Esophagus (tissue), 2 donors: ENCODE measurements at regions not wholly inside any gene's neighbourhood (a gene's known extent, or its start where the extent isn't known, plus 50 kb on each side); places are given as distances from the start of the nearest gene placed in this dataset.

Source experiments
- H3K27ac ChIP-seq, 2 donors: one replicate each; pipeline ENCODE4 v1.5.1; 2013; ENCODE audit warnings: low read depth in 2 of 2, mild to moderate bottlenecking in 2 of 2, inconsistent platforms in 1 of 2, low read length in 1 of 2, moderate library complexity in 1 of 2
- H3K27me3 ChIP-seq, 2 donors: one replicate each; pipeline ENCODE4 v1.6.1; 2013; ENCODE audit warnings: low read length in 2 of 2, control low read depth in 1 of 2, mild to moderate bottlenecking in 1 of 2; ENCODE audit not compliant: insufficient read depth in 2 of 2, control insufficient read depth in 1 of 2
- H3K36me3 ChIP-seq, 2 donors: one replicate each; pipeline ENCODE4 v1.6.1; 2013; ENCODE audit warnings: low read length in 1 of 2; ENCODE audit not compliant: control insufficient read depth in 2 of 2, insufficient read depth in 2 of 2
- H3K4me1 ChIP-seq, 2 donors: one replicate each; pipeline ENCODE4 v1.6.1; 2013; ENCODE audit warnings: low read length in 1 of 2; ENCODE audit not compliant: control insufficient read depth in 2 of 2, insufficient read depth in 2 of 2
- H3K4me3 ChIP-seq, 2 donors: one replicate each; pipeline ENCODE4 v1.5.1; 2013; ENCODE audit warnings: low read length in 2 of 2, mild to moderate bottlenecking in 2 of 2, low read depth in 1 of 2, moderate library complexity in 1 of 2
- H3K9me3 ChIP-seq, 2 donors: one replicate each; pipeline ENCODE4 v1.6.1; 2013; ENCODE audit warnings: mild to moderate bottlenecking in 2 of 2, low read depth in 1 of 2, low read length in 1 of 2, moderate library complexity in 1 of 2; ENCODE audit not compliant: control insufficient read depth in 2 of 2, insufficient read depth in 1 of 2
- whole genome bisulfite sequencing, 2 donors: extraction: QIAGEN DNeasy Blood & Tissue Kit; methylation state at CpG; one replicate each; pipeline ENCODE4 v1.1.7; 2013; 5-methylcytosine and 5-hydroxymethylcytosine counted together
- donor health status: healthy with polysubstance abuse.
- donor health status: Bipolar disorder and iron deficiency.

DNA sequence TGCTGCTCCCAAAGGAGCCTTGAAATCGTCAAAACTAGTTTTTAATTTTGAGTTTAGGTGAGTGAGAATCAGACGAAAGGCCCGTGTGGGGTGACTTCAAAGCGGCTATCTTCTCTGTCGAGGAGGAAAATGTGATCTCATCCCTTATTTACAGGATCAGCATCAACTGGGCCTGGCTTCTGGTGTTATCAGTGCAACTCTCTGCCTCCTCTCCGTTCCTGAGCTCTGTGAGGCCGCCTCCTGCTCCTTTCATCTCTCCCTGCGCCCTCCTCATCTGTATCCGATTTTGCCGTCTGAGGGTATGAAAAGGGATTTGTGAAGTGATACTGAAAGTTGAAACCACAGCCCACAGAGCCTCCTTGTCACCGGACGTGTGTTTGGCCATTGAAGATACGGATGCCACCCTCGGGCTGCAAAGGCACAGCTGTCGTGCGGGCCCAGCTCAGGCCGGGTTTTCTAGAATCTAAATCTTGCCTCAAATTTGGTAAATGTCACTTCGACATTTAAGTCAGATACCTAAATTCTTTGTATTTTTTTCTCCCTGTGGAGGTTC is 408.7 kb upstream of the ADARB2 start:
- H3K27ac ChIP-seq = no peak overlapping the region
- WGBS, 2 donors = 75 to 78% methylated on average over 18 of the region's 18 CpGs
- no peaks in the 10 kb centered on the region for H3K4me1 ChIP-seq
- H3K27me3 ChIP-seq = no peaks in the 10 kb centered on the region
- H3K4me3 ChIP-seq = no peak overlapping the region
- H3K9me3 ChIP-seq = no peaks in the 10 kb centered on the region
- H3K36me3 ChIP-seq = no peaks in the 10 kb centered on the region

DNA sequence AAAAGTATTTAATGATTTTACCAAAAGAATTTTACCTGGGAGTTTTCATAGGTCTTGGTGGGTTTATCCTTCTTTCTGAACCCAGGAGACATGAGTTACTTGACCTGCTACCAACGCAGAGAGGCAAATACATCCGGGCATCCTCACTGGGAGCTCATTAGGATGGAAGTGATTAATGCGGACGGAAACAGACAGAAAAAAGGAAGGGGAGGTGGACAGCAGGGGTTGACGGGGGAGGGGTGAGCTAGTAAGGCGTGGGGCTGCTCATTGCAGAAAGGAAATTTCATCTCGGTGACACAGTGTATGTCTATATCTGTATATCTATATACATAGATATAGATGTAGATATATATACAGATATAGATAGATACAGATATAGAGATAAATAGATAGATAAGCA is 408.2 kb upstream of the ADARB2 start:
- no peak overlapping the region for H3K4me3 ChIP-seq
- WGBS, 2 donors = 65 to 67% methylated on average over 7 of the region's 7 CpGs

DNA sequence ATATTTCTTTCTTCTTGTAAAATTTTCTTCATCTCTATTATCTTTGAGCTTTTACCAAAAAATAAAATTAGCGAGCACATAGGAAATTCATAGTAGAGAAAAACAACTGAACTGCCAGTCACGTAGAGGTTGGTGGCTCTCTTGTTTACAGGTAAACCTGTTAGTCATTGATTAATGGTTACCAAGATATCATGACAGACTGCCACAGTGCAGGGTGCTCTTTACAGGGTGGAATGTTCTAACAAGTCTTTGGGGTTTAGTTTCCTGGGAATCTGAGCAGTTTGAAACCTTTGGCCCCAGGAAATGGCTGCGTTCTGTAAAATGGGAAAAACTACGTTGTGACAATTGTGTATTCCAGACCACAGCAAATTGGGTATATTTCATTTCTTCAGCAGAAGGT is 407.3 kb upstream of the ADARB2 start:
- no peaks in the 10 kb centered on the region for H3K4me1 ChIP-seq
- 63 to 76% methylated on average over 4 of the region's 4 CpGs for WGBS, 2 donors
- H3K4me3 ChIP-seq = no peak overlapping the region
- H3K9me3 ChIP-seq = no peaks in the 10 kb centered on the region
- no peak overlapping the region for H3K27ac ChIP-seq
- no peaks in the 10 kb centered on the region for H3K36me3 ChIP-seq
- H3K27me3 ChIP-seq = no peaks in the 10 kb centered on the region

More for the DNA sequence above, 408.2 kb upstream of the ADARB2 start:
- no peak overlapping the region for H3K27ac ChIP-seq
- no peaks in the 10 kb centered on the region for H3K27me3 ChIP-seq
- no peaks in the 10 kb centered on the region for H3K9me3 ChIP-seq
- H3K36me3 ChIP-seq = no peaks in the 10 kb centered on the region
- no peaks in the 10 kb centered on the region for H3K4me1 ChIP-seq

DNA sequence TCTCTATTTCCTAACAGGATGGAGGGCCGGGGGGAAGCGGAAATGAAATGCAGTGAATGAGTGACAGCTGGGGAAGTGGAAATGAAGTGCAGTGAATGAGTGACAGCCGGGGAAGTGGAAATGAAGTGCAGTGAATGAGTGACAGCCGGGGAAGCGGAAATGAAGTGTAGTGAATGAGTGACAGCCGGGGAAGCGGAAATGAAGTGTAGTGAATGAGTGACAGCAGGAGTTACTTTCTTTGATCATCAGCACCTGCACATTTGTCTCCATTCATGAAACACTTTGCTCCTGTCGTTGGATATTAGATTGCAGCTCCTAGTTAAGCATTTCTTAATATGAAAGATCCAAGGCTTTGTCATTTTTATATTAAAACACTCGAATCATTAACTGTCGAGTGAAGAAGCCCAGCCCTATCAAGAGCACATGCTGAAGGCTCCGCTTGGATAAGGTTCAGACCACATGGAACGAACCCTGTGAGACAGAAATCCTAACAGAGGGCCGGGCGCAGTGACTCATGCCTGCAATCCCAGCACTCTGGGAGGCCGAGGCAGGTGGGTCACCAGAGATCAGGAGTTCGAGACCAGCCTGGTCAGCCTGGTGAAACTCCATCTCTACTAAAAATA is 406.0 kb upstream of the ADARB2 start:
- Histone ChIP-seq H3K27me3 (no peaks in the 10 kb centered on the region), H3K4me1 (no peaks in the 10 kb centered on the region), H3K27ac (no peak overlapping the region), H3K9me3 (no peaks in the 10 kb centered on the region), H3K4me3 (no peak overlapping the region), H3K36me3 (no peaks in the 10 kb centered on the region)
- 78 to 82% methylated on average over 16 of the region's 16 CpGs for WGBS, 2 donors

DNA sequence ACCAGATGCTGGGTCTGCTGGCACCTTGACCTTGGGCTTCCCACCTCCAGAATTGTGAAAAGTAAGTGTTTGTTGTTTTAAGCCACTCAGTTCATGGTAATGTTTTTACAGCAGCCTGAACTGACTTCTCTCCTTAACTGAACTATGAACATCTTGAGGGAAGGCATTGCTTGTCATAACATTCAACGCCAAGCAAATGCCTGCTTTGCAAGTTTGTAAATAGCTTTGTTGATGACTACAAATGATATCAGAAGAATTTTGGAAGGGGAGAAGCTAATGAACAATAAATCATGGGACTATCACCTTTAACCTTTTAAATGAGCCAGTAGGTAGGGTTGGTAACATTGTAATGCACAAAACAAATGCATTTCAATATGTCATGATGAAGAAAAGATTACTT is 402.4 kb upstream of the ADARB2 start:
- H3K4me3 ChIP-seq = no peak overlapping the region
- no peaks in the 10 kb centered on the region for H3K4me1 ChIP-seq
- no peaks in the 10 kb centered on the region for H3K9me3 ChIP-seq
- H3K27me3 ChIP-seq = no peaks in the 10 kb centered on the region
- 44 to 62% methylated on average over 1 of the region's 1 CpG for WGBS, 2 donors
- no peak overlapping the region for H3K27ac ChIP-seq
- H3K36me3 ChIP-seq = no peaks in the 10 kb centered on the region

DNA sequence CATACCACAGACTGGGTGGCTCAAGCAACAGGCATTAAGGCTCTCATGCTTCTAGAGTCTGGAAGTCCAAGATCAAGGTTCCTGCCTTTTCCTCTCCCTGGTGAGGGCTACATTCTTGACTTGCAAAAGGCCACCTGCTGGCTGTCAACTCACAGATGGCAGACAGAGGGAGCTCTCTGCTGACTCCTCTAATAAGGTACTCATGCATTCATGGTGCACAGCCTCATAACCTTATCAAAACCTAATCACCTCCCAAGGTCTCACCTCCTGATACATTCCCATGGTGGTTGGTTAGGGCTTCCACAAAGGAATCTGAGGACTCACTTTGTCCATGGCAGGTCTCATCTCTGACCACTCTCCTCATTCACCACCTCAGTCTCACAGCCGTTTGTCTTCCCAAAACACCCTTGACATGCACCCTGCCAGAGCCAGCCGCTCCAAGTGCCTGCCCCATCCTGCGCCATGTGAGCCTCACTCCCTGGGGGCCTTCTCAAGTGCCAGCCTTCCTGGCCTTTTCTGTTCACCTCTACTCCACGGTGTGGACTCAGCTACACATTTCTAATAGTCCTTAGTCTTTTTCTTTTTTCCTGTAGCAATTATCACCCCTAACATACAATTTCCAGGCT is 400.3 kb upstream of the ADARB2 start:
- Histone ChIP-seq H3K36me3 (no peaks in the 10 kb centered on the region), H3K4me1 (no peaks in the 10 kb centered on the region), H3K4me3 (no peak overlapping the region), H3K27me3 (no peaks in the 10 kb centered on the region), H3K27ac (no peak overlapping the region), H3K9me3 (no peaks in the 10 kb centered on the region)
- WGBS, 2 donors = 79 to 82% methylated on average over 4 of the region's 4 CpGs

DNA sequence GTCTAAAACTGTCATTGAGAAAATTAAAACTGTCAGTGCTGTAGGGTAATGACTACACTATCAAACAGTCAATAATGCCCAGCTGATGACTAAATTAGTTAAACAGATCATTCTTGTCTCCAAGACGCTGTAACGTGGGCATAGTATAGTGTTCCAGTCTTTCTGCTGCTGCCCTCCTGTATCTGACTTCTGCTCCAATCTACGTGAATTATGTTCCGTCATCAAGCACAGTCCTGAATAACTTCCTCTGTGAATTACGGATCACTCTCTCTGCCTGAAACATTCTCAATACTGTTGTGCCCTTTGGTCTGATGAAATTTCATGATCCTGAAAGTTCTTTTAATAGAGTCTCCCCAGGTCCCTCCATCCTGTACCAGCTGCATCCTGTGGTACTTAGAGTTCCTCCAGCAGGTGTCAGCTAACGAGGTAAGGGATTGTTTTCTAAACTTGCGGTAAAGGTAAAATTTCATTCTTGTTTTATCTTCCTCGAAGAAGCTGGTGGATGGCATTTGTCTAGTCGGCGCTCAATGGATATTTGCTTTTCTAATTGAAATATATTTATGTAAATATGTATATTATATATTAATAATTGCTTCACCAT is 393.5 kb upstream of the ADARB2 start:
- no peak overlapping the region for H3K4me3 ChIP-seq

DNA sequence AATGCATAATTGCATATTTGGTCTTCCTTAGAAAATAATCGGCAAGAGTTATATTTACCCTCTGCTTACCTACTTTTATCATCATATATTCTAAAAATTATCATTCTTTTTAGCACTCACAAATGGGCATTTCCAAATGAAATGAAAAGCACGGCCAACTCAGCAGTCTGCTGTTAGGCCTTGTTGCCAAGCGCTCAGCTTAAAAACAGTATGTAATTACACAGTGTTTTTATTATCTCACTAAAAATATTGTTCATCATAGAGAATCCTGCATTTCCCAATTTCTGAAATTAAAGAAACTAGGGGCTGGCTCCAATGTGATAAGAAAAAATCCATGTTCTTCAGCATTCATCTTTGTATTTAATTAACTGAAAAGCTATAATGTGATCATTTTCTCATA is 391.7 kb upstream of the ADARB2 start:
- no peak overlapping the region for H3K27ac ChIP-seq
- H3K9me3 ChIP-seq = no peaks in the 10 kb centered on the region
- H3K36me3 ChIP-seq = no peaks in the 10 kb centered on the region
- no peak overlapping the region for H3K4me3 ChIP-seq
- WGBS, 2 donors = 90 to 93% methylated on average over 3 of the region's 3 CpGs
- H3K27me3 ChIP-seq = no peaks in the 10 kb centered on the region
- no peaks in the 10 kb centered on the region for H3K4me1 ChIP-seq

More for the DNA sequence above, 393.5 kb upstream of the ADARB2 start:
- Histone ChIP-seq H3K9me3 (no peaks in the 10 kb centered on the region), H3K4me1 (no peaks in the 10 kb centered on the region), H3K27me3 (no peaks in the 10 kb centered on the region), H3K27ac (no peak overlapping the region), H3K36me3 (no peaks in the 10 kb centered on the region)
- 74 to 75% methylated on average over 10 of the region's 10 CpGs for WGBS, 2 donors

DNA sequence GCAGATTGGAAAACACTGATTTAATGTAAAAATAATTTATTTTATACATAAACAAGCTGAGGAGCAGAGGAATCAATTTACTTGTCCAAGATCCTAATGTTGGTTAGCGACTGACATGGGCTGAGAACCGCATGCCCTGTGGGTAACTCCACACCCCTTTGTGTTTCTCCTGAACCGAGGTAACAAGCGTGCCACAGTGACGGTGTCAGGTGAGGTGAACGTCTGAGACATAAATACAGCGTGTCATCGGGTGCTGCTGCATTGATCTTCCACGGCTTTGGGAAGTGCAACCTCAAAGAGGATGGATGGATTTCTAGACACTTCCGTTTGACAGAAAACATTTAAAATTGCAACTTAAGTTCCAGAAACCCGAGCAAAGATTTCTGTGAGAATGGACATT is 386.8 kb upstream of the ADARB2 start:
- H3K4me1 ChIP-seq = no peaks in the 10 kb centered on the region
- H3K36me3 ChIP-seq = no peaks in the 10 kb centered on the region
- WGBS, 2 donors = 73 to 80% methylated on average over 11 of the region's 11 CpGs

More for the DNA sequence above, 386.8 kb upstream of the ADARB2 start:
- Histone ChIP-seq H3K27ac (no peak overlapping the region), H3K4me3 (no peak overlapping the region), H3K27me3 (no peaks in the 10 kb centered on the region), H3K9me3 (no peaks in the 10 kb centered on the region)
